NT2/D1 (cell line): ENCODE measurements at regions not wholly inside any gene's neighbourhood (a gene's known extent, or its start where the extent isn't known, plus 50 kb on each side); places are given as distances from the start of the nearest gene placed in this dataset.
"Not testable (repeated sequence)": the region's sequence is repeated elsewhere in the genome, so short reads cannot be mapped to it uniquely, and the experiment has no call there.

Experiments
- DNase-seq: peaks from one replicate; pipeline ENCODE4 v3.0.0-alpha.2; 2011; ENCODE audit warnings: low read depth, low spot score
- H3K27me3 ChIP-seq: 2 replicates; pipeline ENCODE4 v1.6.0; 2011; ENCODE audit warnings: mild to moderate bottlenecking; ENCODE audit not compliant: insufficient read length, insufficient read depth
- H3K36me3 ChIP-seq: 2 replicates; pipeline ENCODE4 v1.6.1; 2011; ENCODE audit warnings: mild to moderate bottlenecking, low read length, mixed read lengths; ENCODE audit not compliant: insufficient read depth, insufficient read length
- H3K4me1 ChIP-seq: 2 replicates; pipeline ENCODE4 v1.5.1; 2011; ENCODE audit not compliant: insufficient read depth, insufficient read length
- H3K4me3 ChIP-seq: 2 replicates; pipeline ENCODE4 v1.5.1; 2011; ENCODE audit warnings: low read depth; ENCODE audit not compliant: insufficient read length
- H3K9ac ChIP-seq: 2 replicates; pipeline ENCODE4 v1.6.0; 2011; ENCODE audit warnings: low read depth; ENCODE audit not compliant: insufficient read length
- H3K9me3 ChIP-seq: 2 replicates; pipeline ENCODE4 v1.5.1; 2011; ENCODE audit warnings: mild to moderate bottlenecking, low read length; ENCODE audit not compliant: insufficient read depth
- SUZ12 ChIP-seq: IDR thresholded peaks from 2 replicates; pipeline ENCODE4 v1.6.1; 2011; ENCODE audit not compliant: insufficient read length, insufficient read depth; ENCODE audit errors: extremely low read depth
- YY1 ChIP-seq: IDR thresholded peaks from 2 replicates; pipeline ENCODE4 v1.6.1; 2011; ENCODE audit not compliant: insufficient read length, insufficient read depth
- ZNF274 ChIP-seq: IDR thresholded peaks from 2 replicates; pipeline ENCODE4 v1.6.1; 2011; ENCODE audit warnings: mild to moderate bottlenecking, low read depth, low read length

- no peak for DNase-seq
- Histone ChIP-seq H3K27me3 (peaks cover 3% of the 10 kb centered on the region), H3K36me3 (no peaks in the 10 kb centered on the region), H3K4me1 (peaks cover 2% of the 10 kb centered on the region), H3K9ac (no peak overlapping the region), H3K9me3 (no peaks in the 10 kb centered on the region), H3K4me3 (no peak overlapping the region)
- TF ChIP-seq SUZ12 = no peak
- no peak for TF ChIP-seq YY1
- no peak for TF ChIP-seq ZNF274
These were observed 85.6 kb downstream of the OLFM1 start for GRCh38 chr9:135173066-135173465.

GRCh38 chr9:135174248-135174647, 86.8 kb downstream of the OLFM1 start:
- Histone ChIP-seq H3K27me3 (peaks cover 3% of the 10 kb centered on the region), H3K9ac (no peak overlapping the region), H3K4me1 (peaks cover 2% of the 10 kb centered on the region), H3K36me3 (no peaks in the 10 kb centered on the region), H3K9me3 (no peaks in the 10 kb centered on the region), H3K4me3 (no peak overlapping the region)
- TF ChIP-seq YY1 = no peak
- no peak for TF ChIP-seq ZNF274
- TF ChIP-seq SUZ12 = no peak
- DNase-seq = no peak

- Histone ChIP-seq H3K4me3 (no peak overlapping the region), H3K9me3 (no peaks in the 10 kb centered on the region), H3K9ac (no peak overlapping the region), H3K4me1 (peaks cover 2% of the 10 kb centered on the region), H3K27me3 (peaks cover 3% of the 10 kb centered on the region), H3K36me3 (no peaks in the 10 kb centered on the region)
- no peak for DNase-seq
- TF ChIP-seq YY1 (no peak), SUZ12 (no peak), ZNF274 (no peak)
These were observed 87.5 kb downstream of the OLFM1 start for GRCh38 chr9:135174981-135175380.

DNA sequence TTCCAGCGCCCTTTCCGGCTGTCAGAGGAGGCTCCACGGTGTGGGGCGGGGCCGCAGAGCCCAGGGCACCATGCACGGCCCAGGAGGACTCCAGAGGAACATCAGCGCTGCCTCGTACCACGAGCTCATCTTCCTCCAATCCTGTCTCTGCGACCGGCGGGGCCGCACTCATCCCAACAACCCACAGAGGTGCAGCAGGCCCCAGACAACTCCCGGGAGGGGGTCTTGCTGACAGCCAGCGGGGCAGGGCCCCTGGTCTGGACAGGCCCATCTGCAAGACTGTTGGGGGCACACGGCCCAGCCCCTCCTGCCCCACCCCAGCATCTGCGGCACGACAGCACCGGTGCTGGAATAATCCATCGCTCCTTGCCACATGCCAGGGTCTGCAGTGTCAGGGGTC, 88.8 kb downstream of the OLFM1 start:
- no peaks in the 10 kb centered on the region for H3K9me3 ChIP-seq
- peaks cover 3% of the 10 kb centered on the region for H3K27me3 ChIP-seq
- H3K36me3 ChIP-seq = no peaks in the 10 kb centered on the region
- no peak for DNase-seq
- no peak overlapping the region for H3K9ac ChIP-seq
- H3K4me1 ChIP-seq = no peaks in the 10 kb centered on the region
- TF ChIP-seq YY1 = no peak
- no peak for TF ChIP-seq ZNF274
- TF ChIP-seq SUZ12 = no peak
- H3K4me3 ChIP-seq = no peak overlapping the region

DNA sequence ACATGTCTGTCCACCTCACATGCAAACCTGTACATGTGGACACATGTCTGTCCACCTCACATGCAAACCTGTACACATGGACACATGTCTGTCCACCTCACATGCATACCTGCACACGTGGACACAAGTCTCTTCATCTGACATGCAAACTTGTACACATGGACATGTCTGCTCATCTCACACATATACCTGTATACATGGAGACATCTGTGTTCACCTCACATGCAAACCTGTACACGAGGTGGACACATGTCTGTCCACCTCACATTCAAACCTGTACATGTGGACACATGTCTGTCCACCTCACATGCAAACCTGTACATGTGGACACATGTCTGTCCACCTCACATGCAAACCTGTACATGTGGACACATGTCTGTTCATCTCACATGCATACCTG, 90.1 kb downstream of the OLFM1 start:
- not testable (repeated sequence) for H3K9ac ChIP-seq

GRCh38 chr9:135178498-135178897, 91.0 kb downstream of the OLFM1 start:
- Histone ChIP-seq H3K36me3 (no peaks in the 10 kb centered on the region), H3K9me3 (no peaks in the 10 kb centered on the region), H3K27me3 (peaks cover 6% of the 10 kb centered on the region), H3K9ac (no peak overlapping the region), H3K4me3 (no peak overlapping the region), H3K4me1 (no peaks in the 10 kb centered on the region)
- TF ChIP-seq YY1 (no peak), SUZ12 (no peak), ZNF274 (no peak)
- no peak for DNase-seq

More for the DNA sequence above, 90.1 kb downstream of the OLFM1 start:
- not testable (repeated sequence) for DNase-seq, H3K4me1 ChIP-seq, H3K36me3 ChIP-seq, H3K9me3 ChIP-seq, H3K27me3 ChIP-seq, H3K4me3 ChIP-seq

DNA sequence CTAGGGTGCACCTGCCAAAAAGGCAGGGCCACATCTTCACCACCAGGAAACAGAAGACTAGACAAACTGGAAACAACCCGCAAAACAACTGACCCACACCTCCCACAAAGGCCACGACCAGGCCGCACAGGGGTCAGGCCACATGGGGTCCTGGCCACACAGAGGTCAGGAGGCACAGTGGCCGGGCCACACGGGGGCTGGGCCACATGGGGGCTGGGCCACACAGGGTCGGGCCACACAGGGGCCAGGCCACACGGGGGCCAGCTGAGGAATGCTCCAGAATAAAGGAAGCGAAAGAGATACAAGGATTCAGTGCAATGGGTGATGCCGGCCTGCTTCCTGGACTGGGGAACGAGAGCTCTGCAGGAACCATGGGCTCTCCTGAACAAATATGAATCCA, 91.6 kb downstream of the OLFM1 start:
- Histone ChIP-seq H3K4me3 (no peak overlapping the region), H3K36me3 (no peaks in the 10 kb centered on the region), H3K9ac (no peak overlapping the region), H3K9me3 (no peaks in the 10 kb centered on the region), H3K4me1 (no peaks in the 10 kb centered on the region), H3K27me3 (peaks cover 6% of the 10 kb centered on the region)
- TF ChIP-seq SUZ12 = no peak
- TF ChIP-seq ZNF274 = no peak
- no peak for TF ChIP-seq YY1
- DNase-seq = no peak

DNA sequence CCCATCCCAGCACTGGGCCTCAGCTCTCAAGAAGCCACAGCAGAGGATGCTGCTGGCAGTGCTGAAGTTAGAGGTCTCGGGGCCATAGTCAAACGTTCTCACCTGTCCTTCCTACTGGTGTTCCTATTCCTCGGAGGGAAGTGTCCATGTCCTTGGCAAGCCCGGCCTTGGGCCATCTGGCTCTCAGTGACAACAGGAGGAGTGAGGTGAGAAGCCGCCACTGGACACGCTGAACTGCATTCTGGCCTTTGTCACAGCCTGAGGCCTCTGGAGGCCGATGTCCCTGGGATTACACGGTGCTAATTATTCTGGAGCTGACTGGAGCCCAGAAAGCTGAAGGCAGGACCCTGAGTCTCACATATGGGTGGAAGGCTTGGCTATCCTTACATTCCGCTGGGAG, 92.5 kb downstream of the OLFM1 start:
- H3K4me3 ChIP-seq = no peak overlapping the region
- H3K9me3 ChIP-seq = no peaks in the 10 kb centered on the region
- no peaks in the 10 kb centered on the region for H3K36me3 ChIP-seq
- peaks cover 3% of the 10 kb centered on the region for H3K27me3 ChIP-seq
- no peaks in the 10 kb centered on the region for H3K4me1 ChIP-seq
- no peak overlapping the region for H3K9ac ChIP-seq
- no peak for DNase-seq
- TF ChIP-seq ZNF274 = no peak
- no peak for TF ChIP-seq SUZ12
- no peak for TF ChIP-seq YY1
